Bronchial epithelial cell (primary cell): ENCODE measurements at regions not wholly inside any gene's neighbourhood (a gene's known extent, or its start where the extent isn't known, plus 50 kb on each side); places are given as distances from the start of the nearest gene placed in this dataset.

ENCODE experiments used
- DNase-seq: peaks from one replicate; pipeline ENCODE4 v3.0.0-alpha.2; 2010; ENCODE audit warnings: low read depth
- FAIRE-seq: peaks from 2 replicates; lab custom pipeline; 2011; peaks lifted over from hg19 to GRCh38; lab: Jason Lieb, UNC
- H3K27me3 ChIP-seq: 2 replicates; pipeline ENCODE4 v1.5.1; 2011; ENCODE audit warnings: low read length; ENCODE audit not compliant: control insufficient read depth, insufficient read depth
- H3K36me3 ChIP-seq: 2 replicates; pipeline ENCODE4 v1.5.1; 2011; ENCODE audit warnings: low read length; ENCODE audit not compliant: control insufficient read depth, insufficient read depth
- H3K4me3 ChIP-seq: 2 replicates; pipeline ENCODE4 v1.5.1; 2011; ENCODE audit warnings: mild to moderate bottlenecking, low read depth, low read length, control low read depth
- TF ChIP-seq, protein P1 (sequence below): IDR thresholded peaks from 2 replicates; pipeline ENCODE4 v1.5.1; 2011; ENCODE audit warnings: mild to moderate bottlenecking, moderate library complexity, low read length, control low read depth, inconsistent platforms; ENCODE audit not compliant: insufficient read depth, severe bottlenecking

DNA sequence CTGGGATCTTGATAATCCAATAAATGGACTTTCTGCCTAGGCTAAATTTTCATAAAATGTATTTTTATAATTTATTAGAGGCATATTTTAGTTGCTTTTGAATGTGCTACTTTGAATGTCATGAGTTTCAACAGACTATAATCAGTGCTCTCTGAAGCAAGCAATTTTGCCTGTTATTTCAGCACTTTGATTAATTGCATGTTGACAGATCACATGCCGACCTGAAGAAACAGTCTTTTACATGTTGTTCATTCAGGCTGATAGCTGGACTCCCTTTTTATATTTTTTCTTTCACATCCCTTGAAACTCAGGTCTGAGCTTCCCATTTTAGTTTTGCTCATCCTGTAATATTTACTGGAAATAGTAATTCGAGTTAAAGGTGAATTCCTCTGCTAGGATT, 341.0 kb downstream of the NAP1L3 start:
- Histone ChIP-seq H3K4me3 (no peak overlapping the region), H3K27me3 (no peaks in the 10 kb centered on the region), H3K36me3 (no peaks in the 10 kb centered on the region)
- no peak for DNase-seq
- TF ChIP-seq, protein P1, sequence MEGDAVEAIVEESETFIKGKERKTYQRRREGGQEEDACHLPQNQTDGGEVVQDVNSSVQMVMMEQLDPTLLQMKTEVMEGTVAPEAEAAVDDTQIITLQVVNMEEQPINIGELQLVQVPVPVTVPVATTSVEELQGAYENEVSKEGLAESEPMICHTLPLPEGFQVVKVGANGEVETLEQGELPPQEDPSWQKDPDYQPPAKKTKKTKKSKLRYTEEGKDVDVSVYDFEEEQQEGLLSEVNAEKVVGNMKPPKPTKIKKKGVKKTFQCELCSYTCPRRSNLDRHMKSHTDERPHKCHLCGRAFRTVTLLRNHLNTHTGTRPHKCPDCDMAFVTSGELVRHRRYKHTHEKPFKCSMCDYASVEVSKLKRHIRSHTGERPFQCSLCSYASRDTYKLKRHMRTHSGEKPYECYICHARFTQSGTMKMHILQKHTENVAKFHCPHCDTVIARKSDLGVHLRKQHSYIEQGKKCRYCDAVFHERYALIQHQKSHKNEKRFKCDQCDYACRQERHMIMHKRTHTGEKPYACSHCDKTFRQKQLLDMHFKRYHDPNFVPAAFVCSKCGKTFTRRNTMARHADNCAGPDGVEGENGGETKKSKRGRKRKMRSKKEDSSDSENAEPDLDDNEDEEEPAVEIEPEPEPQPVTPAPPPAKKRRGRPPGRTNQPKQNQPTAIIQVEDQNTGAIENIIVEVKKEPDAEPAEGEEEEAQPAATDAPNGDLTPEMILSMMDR = no peak
- no peak for FAIRE-seq

DNA sequence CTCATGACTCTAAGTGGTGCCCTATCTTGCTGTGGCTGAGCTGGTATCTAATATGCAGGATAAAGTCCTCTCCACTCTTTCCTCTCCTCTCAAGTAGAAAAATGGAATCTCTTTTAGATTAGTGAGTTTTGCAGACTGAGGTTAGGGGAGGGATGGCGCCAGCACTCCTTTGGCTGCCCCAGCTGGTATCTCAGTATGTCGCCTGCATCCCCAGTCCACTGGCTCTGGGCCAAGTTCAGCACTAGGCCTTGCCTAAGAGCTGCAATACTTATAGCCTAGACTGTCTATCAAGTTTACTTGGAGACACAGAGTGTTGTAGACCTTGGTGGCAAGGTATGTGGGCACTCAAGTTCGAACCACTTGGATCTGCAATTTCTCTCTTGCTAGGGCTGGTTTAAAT, 351.3 kb downstream of the NAP1L3 start:
- Histone ChIP-seq H3K4me3 (no peak overlapping the region), H3K36me3 (no peaks in the 10 kb centered on the region), H3K27me3 (no peaks in the 10 kb centered on the region)
- FAIRE-seq (no peak), DNase-seq (no peak)
- TF ChIP-seq, protein P1 = no peak

DNA sequence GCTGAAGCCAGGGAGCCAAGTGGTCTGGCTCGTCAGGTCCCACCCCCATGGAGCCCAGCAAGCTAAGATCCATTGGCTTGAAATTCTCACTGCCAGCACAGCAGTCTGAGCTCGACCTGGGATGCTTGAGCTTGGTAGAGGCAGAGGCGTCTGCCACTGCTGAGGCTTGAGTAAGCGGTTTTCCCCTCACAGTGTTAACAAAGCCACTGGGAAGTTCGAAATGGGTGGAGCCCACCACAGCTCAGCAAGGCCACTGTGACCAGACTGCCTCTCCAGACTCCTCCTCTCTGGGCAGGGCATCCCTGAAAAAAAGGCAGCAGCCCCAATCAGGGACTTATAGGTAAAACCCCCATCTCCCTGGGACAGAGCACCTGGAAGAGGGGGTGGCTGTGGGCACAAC, 353.8 kb downstream of the NAP1L3 start:
- TF ChIP-seq, protein P1 = no peak
- no peak overlapping the region for H3K4me3 ChIP-seq
- no peak for FAIRE-seq
- DNase-seq = no peak
- H3K36me3 ChIP-seq = no peaks in the 10 kb centered on the region
- no peaks in the 10 kb centered on the region for H3K27me3 ChIP-seq
